Right lobe of liver (tissue), 4 donors: ENCODE measurements at regions not wholly inside any gene's neighbourhood (a gene's known extent, or its start where the extent isn't known, plus 50 kb on each side); places are given as distances from the start of the nearest gene placed in this dataset.

Experiments used
- CTCF ChIP-seq, 4 donors: fragments of 200-600 bp in 3 of 4; fragments of 450-650 bp in 1 of 4; IDR thresholded peaks; one replicate each; pipeline versions ENCODE4 v1.5.1 to v1.8.0; 2016 to 2022; ENCODE audit warnings: antibody characterized with exemption in 4 of 4, mild to moderate bottlenecking in 2 of 4
- POLR2A ChIP-seq: fragments of 450-650 bp; IDR thresholded peaks from one replicate; pipeline ENCODE4 v1.6.1; 2017; ENCODE audit warnings: antibody characterized with exemption, mild to moderate bottlenecking
- donor health status: DM: no; HTN: no; CAD: no.
- donor health status: DM: no; HTN: no; CAD: no.
- donor health status: DM: no; HTN: yes; CAD: no.

GRCh38 chr3:6631376-6631775 lies 229.5 kb upstream of the GRM7 start:
- no peak for TF ChIP-seq CTCF (IDR thresholded peaks at IDR 0.05)
- no peak for TF ChIP-seq POLR2A
